H1 (cell line): ENCODE measurements at regions not wholly inside any gene's neighbourhood (a gene's known extent, or its start where the extent isn't known, plus 50 kb on each side); places are given as distances from the start of the nearest gene placed in this dataset.

Experiments used
- CTCF ChIA-PET: fragments of 300-600 bp; sonication (Branson Sonifier 250); formaldehyde crosslinking; loops from one replicate; lab custom pipeline; 2021; ENCODE audit not compliant: partially characterized antibody; lab: Charles Lee
- POLR2A ChIA-PET: fragments of 300-600 bp; sonication (Branson Sonifier 250); formaldehyde crosslinking; loops from one replicate; lab custom pipeline; 2021; ENCODE audit warnings: inconsistent platforms; ENCODE audit not compliant: partially characterized antibody; lab: Charles Lee
- DNase-seq, 2 experiments: peaks; one replicate each; pipeline versions ENCODE4 v3.0.0 to v3.0.0-alpha.2; 2010 to 2022; ENCODE audit warnings: low spot score in 2 of 2, low read depth in 1 of 2, mixed read lengths in 1 of 2
- FAIRE-seq: peaks from 2 replicates; lab custom pipeline; 2011; peaks lifted over from hg19 to GRCh38; lab: Jason Lieb, UNC
- H2AFZ ChIP-seq: 2 replicates; pipeline ENCODE4 v1.8.1; 2012; ENCODE audit warnings: low read length, inconsistent platforms
- H2AK5ac ChIP-seq: 2 replicates; pipeline ENCODE4 v1.6.1; 2013; ENCODE audit warnings: low read depth, low read length
- H2BK120ac ChIP-seq: replicated peaks from 2 replicates; pipeline ENCODE3; 2013; ENCODE audit warnings: low read depth, low read length, inconsistent platforms
- H2BK12ac ChIP-seq: 2 replicates; pipeline ENCODE4 v1.6.1; 2013; ENCODE audit warnings: low read depth, low read length
- H2BK15ac ChIP-seq: 2 replicates; pipeline ENCODE4 v1.6.1; 2013; ENCODE audit warnings: low read length
- H2BK20ac ChIP-seq: 2 replicates; pipeline ENCODE4 v1.6.1; 2013; ENCODE audit warnings: low read length
- H2BK5ac ChIP-seq: 2 replicates; pipeline ENCODE4 v1.6.1; 2013; ENCODE audit warnings: low read depth, low read length
- H3K14ac ChIP-seq: 2 replicates; pipeline ENCODE4 v1.6.1; 2013; ENCODE audit warnings: inconsistent platforms; ENCODE audit not compliant: insufficient read length
- H3K18ac ChIP-seq: 2 replicates; pipeline ENCODE4 v1.6.1; 2013; ENCODE audit warnings: low read length; ENCODE audit errors: extremely low read depth
- H3K23ac ChIP-seq: 2 replicates; pipeline ENCODE4 v1.6.1; 2013; ENCODE audit warnings: inconsistent platforms; ENCODE audit not compliant: insufficient read length
- H3K23me2 ChIP-seq: 2 replicates; pipeline ENCODE4 v1.6.1; 2013; ENCODE audit warnings: low read depth, low read length
- H3K27ac ChIP-seq: 2 replicates; pipeline ENCODE4 v1.6.1; 2011; ENCODE audit warnings: low read depth, low read length, inconsistent platforms
- H3K27me3 ChIP-seq, 4 experiments: replicated peaks in 1 of 4; 1 replicate in 1 of 4; 2 replicates in 3 of 4; pipeline versions ENCODE4 v1.6.1 to v1.8.1; 2011 to 2013; ENCODE audit warnings: low read length in 3 of 4, mild to moderate bottlenecking in 3 of 4, inconsistent platforms in 2 of 4, mixed read lengths in 2 of 4, moderate library complexity in 1 of 4; ENCODE audit not compliant: control insufficient read depth in 3 of 4, insufficient read depth in 3 of 4; ENCODE audit errors: extremely low read depth in 1 of 4
- H3K36me3 ChIP-seq, 4 experiments: 2 replicates each; pipeline versions ENCODE4 v1.6.1 to v1.8.1; 2011 to 2013; ENCODE audit warnings: mild to moderate bottlenecking in 4 of 4, low read length in 3 of 4, moderate library complexity in 2 of 4, control low read depth in 1 of 4, inconsistent platforms in 1 of 4; ENCODE audit not compliant: insufficient read depth in 4 of 4, control insufficient read depth in 2 of 4
- H3K4ac ChIP-seq: replicated peaks from 2 replicates; pipeline ENCODE3; 2013; ENCODE audit warnings: low read length, low read depth, mixed read lengths, inconsistent platforms; ENCODE audit not compliant: insufficient read length
- H3K4me1 ChIP-seq, 4 experiments: replicated peaks in 1 of 4; 1 replicate in 1 of 4; 2 replicates in 3 of 4; pipeline versions ENCODE4 v1.6.1 to v1.8.1; 2011 to 2013; ENCODE audit warnings: low read length in 3 of 4, inconsistent platforms in 2 of 4, mixed read lengths in 1 of 4; ENCODE audit not compliant: insufficient read depth in 4 of 4, control insufficient read depth in 3 of 4
- H3K4me2 ChIP-seq, 2 experiments: 2 replicates each; pipeline versions ENCODE4 v1.6.1 to v1.8.1; 2011 to 2013; ENCODE audit warnings: low read depth in 2 of 2, low read length in 2 of 2, control low read depth in 1 of 2, inconsistent platforms in 1 of 2, mild to moderate bottlenecking in 1 of 2; ENCODE audit not compliant: insufficient read depth in 1 of 2
- H3K4me3 ChIP-seq, 4 experiments: fragments of 200-600, 300-600 bp in 1 of 4; sonication (generic), shearing (Covaris generic), sonication (Bioruptor Twin) in 1 of 4; 2 replicates each; pipeline versions ENCODE4 v1.5.1 to v1.8.1; 2011 to 2016; ENCODE audit warnings: low read length in 4 of 4, low read depth in 3 of 4, control low read depth in 2 of 4, inconsistent platforms in 2 of 4, mild to moderate bottlenecking in 2 of 4, mixed read lengths in 1 of 4, moderate library complexity in 1 of 4; ENCODE audit not compliant: insufficient read depth in 2 of 4; ENCODE audit errors: extremely low read depth in 1 of 4
- H3K56ac ChIP-seq: replicated peaks from 2 replicates; pipeline ENCODE3; 2013; ENCODE audit warnings: low read depth, mild to moderate bottlenecking, mixed read lengths, low read length, inconsistent platforms; ENCODE audit not compliant: insufficient read length
- H3K79me1 ChIP-seq: 2 replicates; pipeline ENCODE4 v1.6.1; 2013; ENCODE audit warnings: low read depth, low read length, control low read depth
- H3K79me2 ChIP-seq, 2 experiments: 2 replicates each; pipeline versions ENCODE4 v1.6.1 to v1.8.1; 2012 to 2013; ENCODE audit warnings: low read length in 2 of 2, mild to moderate bottlenecking in 2 of 2, inconsistent platforms in 1 of 2; ENCODE audit not compliant: insufficient read depth in 2 of 2, control insufficient read depth in 1 of 2
- H3K9ac ChIP-seq, 4 experiments: replicated peaks in 1 of 4; 1 replicate in 1 of 4; 2 replicates in 3 of 4; pipeline versions ENCODE4 v1.6.1 to v1.8.1; 2011 to 2013; ENCODE audit warnings: low read depth in 3 of 4, low read length in 3 of 4, control low read depth in 2 of 4, mild to moderate bottlenecking in 2 of 4, moderate library complexity in 2 of 4, inconsistent platforms in 1 of 4; ENCODE audit errors: extremely low read depth in 1 of 4
- H3K9me3 ChIP-seq, 2 experiments: 2 replicates each; pipeline versions ENCODE4 v1.6.1 to v1.8.1; 2012 to 2013; ENCODE audit warnings: mild to moderate bottlenecking in 2 of 2, moderate library complexity in 2 of 2, control low read depth in 1 of 2, inconsistent platforms in 1 of 2, low read depth in 1 of 2, low read length in 1 of 2, mixed read lengths in 1 of 2; ENCODE audit not compliant: insufficient read depth in 2 of 2
- H4K20me1 ChIP-seq, 2 experiments: replicated peaks in 1 of 2; 2 replicates each; pipeline versions ENCODE3 to v1.8.1; 2011 to 2013; ENCODE audit warnings: inconsistent platforms in 2 of 2, low read length in 2 of 2, mild to moderate bottlenecking in 1 of 2; ENCODE audit not compliant: insufficient read depth in 2 of 2, control insufficient read depth in 1 of 2
- H4K5ac ChIP-seq: 2 replicates; pipeline ENCODE4 v1.6.1; 2013; ENCODE audit warnings: low read length, low read depth, mixed read lengths, inconsistent platforms; ENCODE audit not compliant: insufficient read length
- H4K8ac ChIP-seq: 2 replicates; pipeline ENCODE4 v1.8.0; 2013; ENCODE audit warnings: mild to moderate bottlenecking, moderate library complexity, low read length, inconsistent platforms; ENCODE audit not compliant: insufficient read depth; ENCODE audit errors: extremely low read depth
- H4K91ac ChIP-seq: replicated peaks from 2 replicates; pipeline ENCODE3; 2013; ENCODE audit warnings: low read length, mixed read lengths, inconsistent platforms; ENCODE audit not compliant: insufficient read length
- CBX5 ChIP-seq: fragments of 300-800, 300-1000 bp; sonication (generic); IDR thresholded peaks from 2 replicates; pipeline ENCODE4 v1.7.1; 2016; ENCODE audit warnings: antibody characterized with exemption, low read length, low read depth
- WGBS, 2 experiments: shearing (Covaris generic) in 1 of 2; methylation state at CpG; one replicate each; pipeline versions ENCODE4 v1.1.6 to v1.1.7; 2013 to 2015; ENCODE audit warnings: low lambda C conversion rate in 2 of 2, mixed read lengths in 2 of 2, inconsistent platforms in 1 of 2, low coverage in 1 of 2, missing lambda C conversion rate in 1 of 2; ENCODE audit not compliant: insufficient replicate concordance in 2 of 2, insufficient coverage in 1 of 2, insufficient read length in 1 of 2; ENCODE audit errors: extremely low coverage in 1 of 2, missing lambda C conversion rate in 1 of 2; 5-methylcytosine and 5-hydroxymethylcytosine counted together

GRCh38 chr1:98821379-98821778 lies 159.9 kb downstream of the SNX7 start:
- Histone ChIP-seq H2AFZ (no peak overlapping the region), H2BK5ac (no peak overlapping the region), H3K23ac (no peak overlapping the region), H3K9me3 (no peaks in the 10 kb centered on the region), H3K27me3 (no peaks in the 10 kb centered on the region), H3K23me2 (no peaks in the 10 kb centered on the region), H3K36me3 (no peaks in the 10 kb centered on the region), H3K79me2 (no peaks in the 10 kb centered on the region), H3K4me2 (no peak overlapping the region), H3K9ac (no peak overlapping the region), H3K18ac (no peak overlapping the region), H2BK120ac (no peak overlapping the region), H2BK12ac (no peak overlapping the region), H4K91ac (no peak overlapping the region), H2BK20ac (no peak overlapping the region), H2BK15ac (no peak overlapping the region), H2AK5ac (no peak overlapping the region), H3K4me1 (no peaks in the 10 kb centered on the region), H3K56ac (no peak overlapping the region), H3K14ac (no peak overlapping the region), H4K8ac (no peak overlapping the region), H3K79me1 (no peaks in the 10 kb centered on the region), H4K20me1 (no peaks in the 10 kb centered on the region), H3K4ac (no peak overlapping the region), H3K4me3 (no peak overlapping the region), H4K5ac (no peak overlapping the region), H3K27ac (no peak overlapping the region)
- no peak for TF ChIP-seq CBX5
- ChIA-PET CTCF (interaction anchor here (0.8 kb wide), 1 partner anchor 30 kb away, joined by 3 read pairs; no protein-coding TSS in a partner anchor), POLR2A (no interaction called here)
- FAIRE-seq (no peak), DNase-seq (no peak)
- WGBS, 2 experiments, result 94% methylated on average over 1 of the region's 1 CpG; no CpG with 5 or more reads in 1 of the 2 experiments
